LNCaP clone FGC (cell line): ENCODE measurements at regions not wholly inside any gene's neighbourhood (a gene's known extent, or its start where the extent isn't known, plus 50 kb on each side); places are given as distances from the start of the nearest gene placed in this dataset.

ENCODE experiments used
- DNase-seq: peaks from one replicate; pipeline ENCODE4 v3.0.0-alpha.2; 2011; ENCODE audit warnings: low read depth
- H3K4me3 ChIP-seq: 2 replicates; pipeline ENCODE4 v1.5.1; 2011; ENCODE audit warnings: mild to moderate bottlenecking, low read depth, low read length, control low read depth
- TF ChIP-seq, protein P1 (sequence below): IDR thresholded peaks from 2 replicates; pipeline ENCODE4 v1.5.1; 2012; ENCODE audit warnings: mild to moderate bottlenecking; ENCODE audit not compliant: control insufficient read depth, insufficient read depth; ENCODE audit errors: extremely low read depth

DNA sequence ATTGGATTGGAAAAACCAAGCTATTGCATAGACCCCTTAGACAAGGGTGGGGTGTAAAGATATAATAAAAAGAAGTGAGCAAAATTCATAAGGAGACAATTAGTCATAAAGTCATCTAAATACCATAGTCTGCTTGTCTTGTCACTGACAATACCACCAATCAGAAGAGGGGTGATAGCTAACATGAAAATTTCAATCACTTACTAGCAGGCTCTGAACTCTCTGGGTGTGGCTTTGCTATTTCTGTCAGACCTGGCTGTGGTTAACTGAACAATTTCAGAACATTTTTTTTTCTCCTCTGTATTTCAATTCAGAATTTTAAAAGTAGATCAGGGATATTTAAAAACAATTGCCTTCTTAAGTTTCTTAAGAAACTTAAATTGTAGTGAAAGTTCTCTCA lies 158.5 kb upstream of the PRMT6 start:
- TF ChIP-seq, protein P1, sequence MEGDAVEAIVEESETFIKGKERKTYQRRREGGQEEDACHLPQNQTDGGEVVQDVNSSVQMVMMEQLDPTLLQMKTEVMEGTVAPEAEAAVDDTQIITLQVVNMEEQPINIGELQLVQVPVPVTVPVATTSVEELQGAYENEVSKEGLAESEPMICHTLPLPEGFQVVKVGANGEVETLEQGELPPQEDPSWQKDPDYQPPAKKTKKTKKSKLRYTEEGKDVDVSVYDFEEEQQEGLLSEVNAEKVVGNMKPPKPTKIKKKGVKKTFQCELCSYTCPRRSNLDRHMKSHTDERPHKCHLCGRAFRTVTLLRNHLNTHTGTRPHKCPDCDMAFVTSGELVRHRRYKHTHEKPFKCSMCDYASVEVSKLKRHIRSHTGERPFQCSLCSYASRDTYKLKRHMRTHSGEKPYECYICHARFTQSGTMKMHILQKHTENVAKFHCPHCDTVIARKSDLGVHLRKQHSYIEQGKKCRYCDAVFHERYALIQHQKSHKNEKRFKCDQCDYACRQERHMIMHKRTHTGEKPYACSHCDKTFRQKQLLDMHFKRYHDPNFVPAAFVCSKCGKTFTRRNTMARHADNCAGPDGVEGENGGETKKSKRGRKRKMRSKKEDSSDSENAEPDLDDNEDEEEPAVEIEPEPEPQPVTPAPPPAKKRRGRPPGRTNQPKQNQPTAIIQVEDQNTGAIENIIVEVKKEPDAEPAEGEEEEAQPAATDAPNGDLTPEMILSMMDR, result no peak
- H3K4me3 ChIP-seq, result no peak overlapping the region
- no peak for DNase-seq

DNA sequence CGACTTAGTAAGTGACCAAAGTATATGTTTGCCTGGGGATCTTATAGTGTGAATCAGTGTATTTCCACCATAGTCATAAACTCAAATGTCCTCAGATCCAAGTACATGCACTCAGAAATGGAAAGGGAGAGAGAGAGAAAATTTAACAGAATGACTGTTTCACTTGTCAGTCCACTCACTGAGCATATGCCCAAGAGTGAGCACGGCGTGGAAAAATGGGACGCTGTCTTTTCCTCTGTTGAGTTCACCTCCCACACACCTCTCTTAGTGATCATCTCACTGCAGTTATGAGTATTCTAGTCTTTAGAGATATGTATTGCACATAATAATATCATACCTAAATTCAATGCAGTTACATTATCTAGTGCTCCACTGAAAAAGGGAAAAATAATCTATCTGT lies 156.8 kb upstream of the PRMT6 start:
- no peak overlapping the region for H3K4me3 ChIP-seq
- TF ChIP-seq, protein P1, result no peak
- DNase-seq, result no peak

DNA sequence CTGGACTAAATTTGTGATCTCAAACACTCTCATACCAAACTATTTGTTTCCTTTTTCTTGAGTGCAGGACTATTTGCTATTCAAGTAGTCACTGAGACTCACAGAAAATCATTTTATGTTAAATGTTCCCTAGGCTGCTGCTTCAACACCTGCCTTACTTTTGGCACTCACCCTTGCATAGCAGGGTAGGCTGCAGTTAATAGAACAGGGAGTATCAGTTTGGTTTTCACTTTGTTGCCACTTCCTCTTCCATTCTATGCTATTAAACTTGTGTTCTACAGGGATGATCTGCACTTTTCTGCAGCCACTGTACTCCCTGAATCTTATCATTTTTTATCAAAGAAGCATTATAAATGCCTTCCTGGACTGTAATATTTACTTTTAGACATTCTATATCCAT lies 148.7 kb upstream of the PRMT6 start:
- H3K4me3 ChIP-seq, result no peak overlapping the region
- TF ChIP-seq, protein P1, result no peak
- DNase-seq, result no peak

DNA sequence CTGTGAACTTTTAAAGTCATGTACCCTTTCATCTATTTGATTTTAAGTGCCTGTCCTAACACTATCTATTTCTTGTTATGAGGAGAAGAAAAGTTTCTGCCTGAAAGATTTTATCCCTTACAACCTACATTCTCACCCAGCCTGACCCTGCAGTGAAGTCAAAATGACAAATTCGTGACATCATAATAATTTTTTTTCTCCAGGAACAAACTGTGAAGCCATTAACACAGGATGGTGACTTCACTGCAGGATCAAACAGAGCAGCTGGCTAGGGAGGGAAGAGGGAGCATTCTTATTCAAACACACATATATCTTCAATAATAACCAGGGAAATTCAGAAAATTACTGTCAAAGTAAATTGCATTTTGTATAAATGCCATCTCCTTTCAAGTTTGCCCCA lies 147.8 kb upstream of the PRMT6 start:
- H3K4me3 ChIP-seq, result no peak overlapping the region
- TF ChIP-seq, protein P1, result no peak
- no peak for DNase-seq

DNA sequence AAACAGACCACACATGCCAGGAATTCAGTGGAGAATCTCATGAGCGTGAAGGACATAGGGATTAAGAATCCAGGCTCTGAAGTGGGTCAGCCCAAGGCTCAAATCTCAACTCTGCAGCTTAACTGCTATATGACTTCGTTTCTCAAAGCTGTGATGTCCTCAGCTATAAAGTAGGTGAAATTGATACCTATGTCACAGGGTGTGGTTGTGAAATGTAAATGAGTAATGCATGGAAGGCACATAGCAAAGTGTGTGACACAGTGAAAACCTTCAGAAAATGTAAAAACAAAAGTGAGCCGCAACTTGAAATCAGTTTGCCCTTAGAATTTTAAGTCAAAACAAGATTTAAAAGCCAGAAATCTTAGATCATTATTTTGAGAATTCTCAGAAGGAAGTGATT lies 145.7 kb upstream of the PRMT6 start:
- DNase-seq, result no peak
- TF ChIP-seq, protein P1, result no peak
- no peak overlapping the region for H3K4me3 ChIP-seq

DNA sequence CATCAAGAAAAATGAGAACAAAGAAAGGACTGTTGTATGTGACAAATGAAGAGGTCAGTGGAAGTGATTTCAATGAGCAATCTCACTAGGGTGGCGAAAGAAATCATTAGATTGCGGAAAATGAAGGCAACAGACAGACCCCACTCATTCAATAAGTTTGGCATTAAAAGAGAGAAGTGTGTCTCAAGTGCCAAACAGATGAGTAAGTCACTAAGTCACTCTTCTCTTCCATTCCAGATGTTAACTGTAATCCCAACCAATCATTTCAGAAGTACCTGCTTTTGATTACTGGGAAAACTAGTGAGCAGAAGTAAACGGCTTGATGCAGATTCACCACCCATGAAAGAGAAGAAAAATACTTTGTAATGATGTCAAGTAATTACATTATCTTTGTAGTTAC lies 144.3 kb upstream of the PRMT6 start:
- TF ChIP-seq, protein P1, result no peak
- no peak for DNase-seq
- no peak overlapping the region for H3K4me3 ChIP-seq

DNA sequence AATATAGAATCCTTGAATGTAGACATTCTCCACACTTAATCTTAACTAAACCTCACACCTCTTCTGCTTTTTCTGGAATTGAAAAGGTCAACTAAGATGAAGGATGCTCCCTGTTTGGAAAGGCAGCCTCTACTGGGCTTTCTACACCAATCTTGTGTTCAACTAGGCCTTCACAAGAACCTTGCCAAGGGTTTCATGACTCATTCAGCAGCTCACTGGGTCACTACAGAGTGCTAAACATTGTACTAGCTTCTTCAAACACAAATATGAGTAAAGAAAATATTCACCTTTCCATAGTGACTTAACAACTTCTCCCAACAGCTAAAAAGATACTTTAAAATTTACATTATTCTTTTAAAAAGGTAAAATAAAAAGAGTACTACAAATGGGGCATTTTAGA lies 135.3 kb upstream of the PRMT6 start:
- TF ChIP-seq, protein P1, result no peak
- no peak overlapping the region for H3K4me3 ChIP-seq
- DNase-seq, result no peak
